Middle frontal gyrus (tissue), 1 donor: ENCODE measurements at regions not wholly inside any gene's neighbourhood (a gene's known extent, or its start where the extent isn't known, plus 50 kb on each side); places are given as distances from the start of the nearest gene placed in this dataset.

Experiments
- DNase-seq: peaks from one replicate; pipeline ENCODE4 v3.0.0-alpha.2; 2015; ENCODE audit warnings: low spot score; ENCODE audit errors: extremely low spot score

DNA sequence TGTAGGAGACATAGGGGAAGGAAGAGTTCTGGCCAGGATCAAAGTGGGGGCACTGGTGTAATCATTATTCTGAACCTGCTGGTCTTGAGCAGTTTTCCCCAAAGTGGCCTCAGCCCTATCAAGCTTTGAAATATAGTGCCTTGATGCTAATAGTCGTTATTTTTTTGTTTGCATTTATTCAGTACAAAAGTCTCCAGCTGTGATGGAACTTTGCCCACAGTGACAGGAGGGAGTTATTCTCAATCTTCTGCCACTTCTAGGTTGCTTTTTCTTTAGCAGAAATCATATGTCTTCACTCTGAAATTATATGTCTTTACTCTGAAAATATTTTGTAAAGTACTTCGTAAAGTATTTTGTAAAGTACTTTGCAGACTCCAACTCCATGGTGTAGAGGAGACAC lies 93.1 kb downstream of the FAT3 start:
- no peak for DNase-seq

DNA sequence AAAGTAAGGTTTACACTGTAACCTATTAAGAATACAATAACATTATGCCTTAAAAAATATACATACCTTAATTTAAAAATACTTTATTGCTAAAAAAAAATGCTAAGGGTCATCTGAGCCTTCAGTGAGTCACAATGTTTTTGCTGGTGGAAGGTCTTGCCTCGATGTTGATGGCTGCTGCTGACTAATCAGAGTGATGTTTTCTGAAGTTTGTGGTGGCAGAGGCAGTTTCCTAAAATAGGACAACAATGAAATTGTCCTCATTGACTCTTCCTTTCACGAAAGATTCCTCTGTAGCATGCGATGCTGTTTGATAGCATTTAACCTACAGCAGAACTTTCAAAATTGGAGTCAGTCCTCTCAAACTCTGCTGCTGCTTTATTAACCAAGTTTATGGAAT lies 97.6 kb downstream of the FAT3 start:
- no peak for DNase-seq

DNA sequence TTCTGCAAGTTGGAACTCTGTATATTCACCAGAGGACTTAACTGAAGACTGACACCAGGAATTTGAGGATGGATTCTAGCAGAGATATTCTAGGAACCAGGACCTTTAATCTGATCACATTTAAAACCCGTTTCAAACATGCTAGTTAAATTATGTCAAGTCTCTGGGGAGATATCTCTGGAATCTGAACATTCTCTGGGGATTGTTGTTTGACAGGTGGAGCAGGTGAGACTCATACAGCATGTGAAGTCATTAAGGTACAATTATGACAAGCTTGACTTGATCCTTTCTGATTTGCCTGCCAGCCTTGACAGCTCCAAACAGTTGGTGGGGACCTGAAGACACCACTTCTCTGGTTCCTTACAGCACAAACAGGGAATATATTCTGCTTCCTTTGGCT lies 100.3 kb downstream of the FAT3 start:
- DNase-seq: no peak

DNA sequence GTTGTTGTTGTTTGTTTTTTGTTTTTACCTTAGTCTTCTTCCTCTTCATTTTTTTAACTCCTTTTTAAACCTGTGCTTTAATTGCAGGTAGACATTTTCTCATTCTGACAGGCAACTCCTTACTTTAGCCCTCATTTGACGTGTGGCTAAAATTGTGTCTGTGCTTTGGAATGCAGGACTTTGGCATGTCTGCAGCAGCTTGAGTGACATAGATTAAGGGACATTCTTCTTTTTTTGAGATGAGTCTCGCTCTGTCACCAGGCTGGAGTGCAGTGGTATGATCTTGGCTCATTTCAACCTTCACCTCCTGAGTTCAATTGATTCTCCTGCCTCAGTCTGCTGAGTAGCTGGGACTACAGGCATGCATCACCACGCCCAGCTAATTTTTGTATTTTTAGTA lies 100.8 kb downstream of the FAT3 start:
- no peak for DNase-seq

DNA sequence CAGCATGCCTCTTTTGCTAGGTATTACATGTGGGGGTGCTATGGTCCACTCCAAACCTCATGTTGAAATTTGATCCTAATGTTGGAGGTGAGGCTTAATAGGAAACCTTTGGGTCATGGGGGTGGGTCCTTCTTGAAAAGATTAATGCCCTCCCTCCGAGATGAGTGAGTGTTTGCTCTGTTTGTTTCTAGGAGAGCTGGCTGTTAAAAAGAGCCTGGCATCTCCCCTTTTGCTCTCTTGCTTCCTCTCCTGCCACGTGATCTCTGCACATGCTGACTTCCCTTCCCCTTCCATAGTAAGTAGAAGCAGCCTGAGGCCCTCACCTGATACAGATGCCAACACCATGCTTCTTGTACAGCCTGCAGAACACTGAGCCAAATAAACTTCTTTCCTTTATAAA lies 104.5 kb downstream of the FAT3 start:
- DNase-seq: no peak

DNA sequence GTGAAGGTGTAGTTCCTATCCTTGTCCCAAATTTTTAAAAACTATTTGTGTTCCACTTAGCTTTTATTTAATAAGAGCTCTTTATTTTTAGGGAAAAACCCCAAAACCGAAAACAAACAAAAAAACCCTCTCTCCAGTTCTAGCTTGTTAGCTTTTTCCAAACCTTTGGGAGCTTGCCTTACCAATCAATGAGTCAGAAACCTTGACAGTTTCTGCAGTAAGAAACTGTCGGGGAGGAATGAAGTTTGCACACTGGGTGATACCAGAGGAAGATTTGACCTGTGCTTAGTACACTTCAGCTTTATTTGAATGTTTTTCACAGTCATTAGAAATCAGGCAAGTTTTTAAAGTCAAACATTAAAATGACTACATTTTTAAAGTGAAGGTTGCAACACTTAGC lies 105.0 kb downstream of the FAT3 start:
- DNase-seq: no peak

DNA sequence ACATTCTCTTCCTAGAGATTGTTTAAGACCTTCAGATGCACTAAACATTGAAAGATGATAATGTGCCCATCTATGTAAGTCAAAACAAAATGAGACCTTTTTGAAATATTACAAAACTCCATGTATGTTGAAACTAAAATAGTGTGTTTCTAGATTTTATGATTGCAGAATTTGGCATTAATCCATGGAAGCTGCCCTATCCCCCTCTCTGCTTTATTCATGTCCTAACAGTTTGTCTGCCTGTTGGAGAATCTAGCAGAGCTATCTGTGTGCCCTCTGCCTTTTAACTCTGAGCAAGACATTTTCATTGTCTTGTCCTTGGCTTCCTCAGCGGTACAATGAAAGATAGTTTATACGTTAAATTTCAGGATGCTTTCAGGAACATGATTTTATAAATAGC lies 105.5 kb downstream of the FAT3 start:
- no peak for DNase-seq

GRCh38 chr11:92332986-92333385 lies 108.4 kb downstream of the FAT3 start:
- no peak for DNase-seq

GRCh38 chr11:92340839-92341238 lies 116.2 kb downstream of the FAT3 start:
- no peak for DNase-seq

DNA sequence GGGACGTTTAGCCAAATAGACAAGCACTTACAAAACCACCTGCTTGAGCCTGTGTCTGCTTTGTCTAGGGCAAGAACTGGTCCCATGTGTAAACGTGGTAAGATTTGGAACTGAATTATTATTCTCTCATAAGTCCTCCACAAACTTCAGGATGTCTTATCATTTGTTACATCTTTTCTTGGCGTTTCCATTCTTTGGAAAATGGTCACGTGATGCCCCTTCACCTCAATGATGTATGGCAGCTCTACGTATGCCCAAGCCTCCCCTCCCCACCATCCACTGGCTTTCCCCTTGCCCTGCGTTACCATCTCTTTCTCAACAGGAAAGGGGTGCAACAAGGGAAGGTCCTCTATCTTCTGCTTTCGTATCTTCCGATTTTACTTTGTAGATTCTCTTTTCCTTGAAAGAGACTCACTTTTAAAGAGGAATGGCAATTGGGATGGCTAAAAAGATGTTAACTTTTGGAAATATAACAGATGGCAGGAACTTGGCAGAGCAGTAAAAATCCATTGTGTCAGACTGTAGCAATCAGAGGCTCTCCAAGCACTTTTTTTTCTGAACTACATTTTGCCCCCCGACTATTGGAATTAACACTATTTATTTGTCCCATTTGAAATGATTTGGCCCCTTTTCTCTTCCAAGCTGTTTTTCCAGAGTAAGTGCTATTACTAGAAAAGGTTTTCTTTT lies 117.6 kb downstream of the FAT3 start:
- no peak for DNase-seq

- DNase-seq: no peak
These were observed 118.3 kb downstream of the FAT3 start for GRCh38 chr11:92342886-92343285.

GRCh38 chr11:92346220-92346619 lies 121.6 kb downstream of the FAT3 start:
- no peak for DNase-seq

- no peak for DNase-seq
These were observed 122.8 kb downstream of the FAT3 start for GRCh38 chr11:92347454-92347853.

GRCh38 chr11:92349486-92350156 lies 125.0 kb downstream of the FAT3 start:
- no peak for DNase-seq

- no peak for DNase-seq
These were observed 132.7 kb downstream of the FAT3 start for GRCh38 chr11:92357344-92357743.

GRCh38 chr11:92357841-92358240 lies 133.2 kb downstream of the FAT3 start:
- no peak for DNase-seq

DNA sequence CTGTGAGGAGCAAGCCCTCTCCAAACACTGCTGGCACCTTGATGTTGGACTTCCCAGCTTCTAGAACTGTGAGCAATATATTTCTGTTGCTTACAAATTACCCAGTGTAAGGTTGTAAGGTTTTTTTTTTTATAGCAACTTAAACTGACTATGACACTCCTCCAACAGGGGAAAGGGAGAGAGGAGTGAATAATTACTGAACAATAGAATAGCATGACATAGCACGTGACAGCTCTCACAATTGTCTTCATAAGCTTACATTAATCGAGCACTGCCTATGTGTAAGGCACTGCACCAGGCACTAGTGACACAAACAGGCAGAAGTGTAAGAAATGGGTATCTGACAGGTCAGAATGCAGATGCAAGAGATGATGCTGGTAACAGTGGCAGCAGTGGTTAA lies 136.9 kb downstream of the FAT3 start:
- DNase-seq: no peak

GRCh38 chr11:92362989-92363388 lies 138.4 kb downstream of the FAT3 start:
- no peak for DNase-seq

- DNase-seq: no peak
These were observed 139.6 kb downstream of the FAT3 start for GRCh38 chr11:92364177-92364576.

DNA sequence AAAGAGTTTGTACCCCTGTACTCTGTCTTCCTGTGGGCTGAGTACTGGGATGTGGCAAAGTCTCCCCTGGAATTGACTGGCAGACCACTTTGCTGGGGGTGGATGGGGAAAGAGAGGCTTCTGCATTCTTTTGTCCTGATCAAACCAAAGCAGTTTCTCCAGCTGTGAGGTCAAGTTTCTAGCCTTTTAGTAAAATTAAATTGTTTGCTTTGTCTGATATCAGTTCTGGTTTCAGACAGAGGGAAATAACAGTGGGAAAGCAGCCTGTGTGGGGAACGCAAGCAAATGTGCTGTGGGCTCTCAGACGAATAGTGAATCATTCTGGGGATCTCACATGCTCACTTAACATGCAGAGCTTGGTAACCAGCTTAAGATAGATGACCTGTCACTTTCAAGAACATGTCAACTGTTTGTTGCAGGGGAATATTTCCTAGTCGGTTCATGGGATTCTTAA lies 151.6 kb downstream of the FAT3 start:
- DNase-seq: no peak

DNA sequence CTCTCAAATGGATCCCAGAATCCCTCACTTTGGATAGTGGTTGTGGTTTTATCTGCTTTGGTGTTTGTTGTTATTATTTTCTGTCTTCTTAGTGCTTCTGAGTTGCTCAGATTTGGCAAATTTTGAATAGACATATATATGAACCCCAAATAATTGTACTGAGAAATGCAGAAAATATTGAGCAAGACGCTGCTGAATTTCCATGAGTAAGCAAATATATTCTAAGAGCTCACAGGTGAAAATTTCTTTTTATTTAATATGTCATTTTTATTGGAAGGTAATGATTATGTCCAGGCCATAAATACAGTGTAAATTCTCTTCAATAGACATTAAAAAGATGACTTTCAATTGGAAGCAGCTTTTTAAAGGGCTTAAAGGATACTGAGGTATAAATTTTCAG lies 152.1 kb downstream of the FAT3 start:
- no peak for DNase-seq

DNA sequence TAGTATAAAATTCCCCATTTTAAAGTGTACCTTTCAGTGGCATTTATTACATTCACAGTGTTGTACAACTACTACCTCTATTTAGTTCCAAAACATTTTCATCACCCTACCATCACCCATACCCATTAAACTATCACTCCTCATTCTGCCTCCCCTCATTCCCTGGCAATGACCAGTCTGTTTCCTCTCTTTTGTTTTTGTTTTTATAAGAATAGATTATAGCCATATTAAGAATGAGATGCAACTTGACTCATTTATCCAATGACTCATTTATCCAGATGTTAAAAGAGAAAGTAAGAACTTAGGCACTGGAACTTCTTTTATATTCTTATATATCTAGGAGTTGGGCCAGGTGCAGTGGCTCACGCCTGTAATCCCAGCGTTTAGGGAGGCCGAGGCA lies 156.3 kb downstream of the FAT3 start:
- DNase-seq: no peak

- no peak for DNase-seq
These were observed 157.7 kb downstream of the FAT3 start for GRCh38 chr11:92382311-92382710.
